ENCODE measurements at regions not wholly inside any gene's neighbourhood (a gene's known extent, or its start where the extent isn't known, plus 50 kb on each side); places are given as distances from the start of the nearest gene placed in this dataset.

GRCh38 chr20:50374541-50375078 lies 135.6 kb upstream of the PTPN1 start:
- no peak for TF ChIP-seq CTCF (conservative IDR thresholded peaks at IDR 0.05)
- Mint-ChIP-seq H3K27me3 (ENCODE audit: low read depth) (peaks cover 6% of the 10 kb centered on the region), H3K4me1 (peaks cover 4% of the 10 kb centered on the region), H3K36me3 (ENCODE audit: low read depth) (no peaks in the 10 kb centered on the region), H3K27ac (ENCODE audit: unreplicated experiment) (no peak overlapping the region), H3K9me3 (no peaks in the 10 kb centered on the region), H3K4me3 (no peak overlapping the region)
- no peak for DNase-seq (ENCODE audit: low read depth, low spot score)

GRCh38 chr20:50376179-50376887 lies 133.8 kb upstream of the PTPN1 start:
- H3K27ac Mint-ChIP-seq (ENCODE audit: unreplicated experiment), result peak overlapping the region; percentile 12
- no peaks in the 10 kb centered on the region for H3K9me3 Mint-ChIP-seq
- peaks cover 4% of the 10 kb centered on the region for H3K4me1 Mint-ChIP-seq
- DNase-seq (ENCODE audit: low read depth, low spot score), result no peak
- H3K4me3 Mint-ChIP-seq, result no peak overlapping the region
- peaks cover 10% of the 10 kb centered on the region for H3K27me3 Mint-ChIP-seq (ENCODE audit: low read depth)
- TF ChIP-seq CTCF (conservative IDR thresholded peaks at IDR 0.05), result no peak
- no peaks in the 10 kb centered on the region for H3K36me3 Mint-ChIP-seq (ENCODE audit: low read depth)

GRCh38 chr20:50376888-50377459 lies 133.2 kb upstream of the PTPN1 start:
- Mint-ChIP-seq H3K4me3 (no peak overlapping the region), H3K9me3 (no peaks in the 10 kb centered on the region), H3K4me1 (peaks cover 4% of the 10 kb centered on the region), H3K36me3 (ENCODE audit: low read depth) (no peaks in the 10 kb centered on the region), H3K27me3 (ENCODE audit: low read depth) (peaks cover 10% of the 10 kb centered on the region), H3K27ac (ENCODE audit: unreplicated experiment) (no peak overlapping the region)
- no peak for TF ChIP-seq CTCF (conservative IDR thresholded peaks at IDR 0.05)
- no peak for DNase-seq (ENCODE audit: low read depth, low spot score)

GRCh38 chr20:50378170-50379000 lies 131.8 kb upstream of the PTPN1 start:
- Mint-ChIP-seq H3K4me3 (no peak overlapping the region), H3K9me3 (no peaks in the 10 kb centered on the region), H3K27ac (ENCODE audit: unreplicated experiment) (no peak overlapping the region), H3K36me3 (ENCODE audit: low read depth) (no peaks in the 10 kb centered on the region), H3K27me3 (ENCODE audit: low read depth) (peaks cover 10% of the 10 kb centered on the region), H3K4me1 (peaks cover 4% of the 10 kb centered on the region)
- no peak for TF ChIP-seq CTCF (conservative IDR thresholded peaks at IDR 0.05)
- no peak for DNase-seq (ENCODE audit: low read depth, low spot score)

GRCh38 chr20:50379049-50379990 lies 130.9 kb upstream of the PTPN1 start:
- Mint-ChIP-seq H3K27ac (ENCODE audit: unreplicated experiment) (no peak overlapping the region), H3K36me3 (ENCODE audit: low read depth) (no peaks in the 10 kb centered on the region), H3K4me3 (no peak overlapping the region), H3K27me3 (ENCODE audit: low read depth) (peaks cover 4% of the 10 kb centered on the region), H3K9me3 (no peaks in the 10 kb centered on the region), H3K4me1 (peaks cover 4% of the 10 kb centered on the region)
- DNase-seq (ENCODE audit: low read depth, low spot score), result no peak
- no peak for TF ChIP-seq CTCF (conservative IDR thresholded peaks at IDR 0.05)

All from neural crest cell (in vitro differentiated cells).